ENCODE measurements at regions not wholly inside any gene's neighbourhood (a gene's known extent, or its start where the extent isn't known, plus 50 kb on each side); places are given as distances from the start of the nearest gene placed in this dataset.

DNA sequence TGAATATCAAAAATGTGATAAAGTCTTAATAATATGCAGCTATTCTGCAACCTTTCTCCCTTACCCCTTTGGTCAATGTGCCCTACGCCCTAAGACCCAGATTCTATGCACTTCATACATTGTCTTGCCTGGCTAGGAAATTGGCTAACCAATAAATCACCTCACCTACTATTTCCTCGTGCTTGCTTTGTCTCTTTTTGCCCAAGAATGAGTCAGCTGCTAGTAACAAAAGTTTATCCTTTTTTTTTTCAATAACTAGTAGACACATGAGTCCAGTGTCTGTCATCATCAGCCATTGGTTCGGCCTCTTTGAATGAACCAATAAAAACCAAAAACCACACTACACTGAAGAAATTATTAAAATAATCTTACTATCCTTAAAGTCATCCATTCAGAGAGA lies 387.1 kb downstream of the PPP3CA start:
- ATAC-seq = no peak
- no peaks in the 10 kb centered on the region for H3K27me3 ChIP-seq
- H3K36me3 ChIP-seq = no peaks in the 10 kb centered on the region
- H3K4me3 ChIP-seq = no peak overlapping the region
- H3K4me1 ChIP-seq = no peaks in the 10 kb centered on the region
- H3K9me3 ChIP-seq = no peaks in the 10 kb centered on the region
- TF ChIP-seq, protein P1, sequence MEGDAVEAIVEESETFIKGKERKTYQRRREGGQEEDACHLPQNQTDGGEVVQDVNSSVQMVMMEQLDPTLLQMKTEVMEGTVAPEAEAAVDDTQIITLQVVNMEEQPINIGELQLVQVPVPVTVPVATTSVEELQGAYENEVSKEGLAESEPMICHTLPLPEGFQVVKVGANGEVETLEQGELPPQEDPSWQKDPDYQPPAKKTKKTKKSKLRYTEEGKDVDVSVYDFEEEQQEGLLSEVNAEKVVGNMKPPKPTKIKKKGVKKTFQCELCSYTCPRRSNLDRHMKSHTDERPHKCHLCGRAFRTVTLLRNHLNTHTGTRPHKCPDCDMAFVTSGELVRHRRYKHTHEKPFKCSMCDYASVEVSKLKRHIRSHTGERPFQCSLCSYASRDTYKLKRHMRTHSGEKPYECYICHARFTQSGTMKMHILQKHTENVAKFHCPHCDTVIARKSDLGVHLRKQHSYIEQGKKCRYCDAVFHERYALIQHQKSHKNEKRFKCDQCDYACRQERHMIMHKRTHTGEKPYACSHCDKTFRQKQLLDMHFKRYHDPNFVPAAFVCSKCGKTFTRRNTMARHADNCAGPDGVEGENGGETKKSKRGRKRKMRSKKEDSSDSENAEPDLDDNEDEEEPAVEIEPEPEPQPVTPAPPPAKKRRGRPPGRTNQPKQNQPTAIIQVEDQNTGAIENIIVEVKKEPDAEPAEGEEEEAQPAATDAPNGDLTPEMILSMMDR (IDR thresholded peaks at IDR 0.05) = no peak
- intact Hi-C loops (cut with DNase I) = no loop called here
- H3K27ac ChIP-seq = no peak overlapping the region
- no peak for DNase-seq

DNA sequence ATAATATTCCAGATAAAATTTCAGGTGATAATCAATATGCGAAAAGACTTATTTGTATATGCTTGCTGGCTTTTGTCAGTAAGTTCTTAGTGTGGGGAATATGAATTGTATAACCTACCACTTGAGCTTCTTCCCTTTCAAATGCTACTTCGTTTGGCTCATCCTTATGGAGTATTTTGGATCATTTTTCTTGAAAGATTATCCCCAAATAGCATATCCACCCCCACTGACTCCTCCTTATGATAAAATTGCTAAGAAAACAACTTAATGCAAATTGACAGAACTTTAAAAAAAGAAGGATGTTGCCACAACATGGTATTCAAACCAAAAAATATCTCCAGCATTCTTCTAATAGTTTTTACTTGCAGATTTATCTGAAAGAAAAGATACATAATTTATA lies 393.3 kb downstream of the PPP3CA start:
- Histone ChIP-seq H3K4me3 (no peak overlapping the region), H3K27me3 (no peaks in the 10 kb centered on the region), H3K27ac (no peak overlapping the region), H3K4me1 (no peaks in the 10 kb centered on the region), H3K9me3 (no peaks in the 10 kb centered on the region), H3K36me3 (no peaks in the 10 kb centered on the region)
- intact Hi-C loops (cut with DNase I) = no loop called here
- no peak for ATAC-seq
- no peak for DNase-seq
- TF ChIP-seq, protein P1 (IDR thresholded peaks at IDR 0.05) = no peak

DNA sequence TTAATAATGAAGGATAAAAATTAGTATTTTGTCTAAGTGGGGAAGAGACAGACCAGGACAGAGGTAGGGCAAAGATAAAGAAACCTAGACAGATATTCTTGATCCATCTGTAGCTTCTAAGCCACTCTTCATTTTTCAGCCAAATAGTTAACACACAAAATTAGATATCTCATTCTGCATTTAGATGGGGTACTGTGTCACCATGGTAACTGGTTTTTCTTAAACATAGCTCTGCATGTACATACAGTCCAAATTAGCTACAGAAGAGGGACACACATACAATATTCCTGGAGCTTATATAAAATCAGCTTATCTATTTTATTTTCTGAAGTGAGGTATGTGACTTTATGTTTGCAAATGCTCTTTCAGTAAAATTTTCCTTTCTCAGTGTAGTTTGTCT lies 393.7 kb downstream of the PPP3CA start:
- no peak overlapping the region for H3K4me3 ChIP-seq
- ATAC-seq = no peak
- intact Hi-C loops (cut with DNase I) = no loop called here

DNA sequence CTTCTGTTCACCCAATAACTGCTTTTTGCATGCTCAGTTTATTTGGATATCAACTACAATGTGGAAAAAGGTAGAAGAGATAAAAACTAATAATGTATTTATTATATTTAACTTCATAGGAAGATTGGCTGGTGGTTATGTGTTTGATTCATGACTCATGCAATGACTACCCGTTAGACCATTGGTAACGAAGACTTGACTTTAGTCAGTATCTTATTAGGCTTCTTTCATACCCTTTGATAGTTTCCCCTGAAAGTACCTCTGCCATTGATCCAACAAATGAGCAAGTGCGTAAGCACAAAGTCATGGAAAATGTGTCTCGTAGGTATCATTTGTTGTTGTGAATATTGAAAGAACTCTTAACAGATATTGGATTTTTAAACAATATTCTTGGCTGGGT lies 394.7 kb downstream of the PPP3CA start:
- DNase-seq (no peak), ATAC-seq (no peak)
- H3K9me3 ChIP-seq = no peaks in the 10 kb centered on the region
- intact Hi-C loops (cut with DNase I) = no loop called here
- TF ChIP-seq, protein P1 (IDR thresholded peaks at IDR 0.05) = no peak
- H3K4me1 ChIP-seq = no peaks in the 10 kb centered on the region
- no peaks in the 10 kb centered on the region for H3K36me3 ChIP-seq
- no peak overlapping the region for H3K4me3 ChIP-seq
- H3K27ac ChIP-seq = no peak overlapping the region
- no peaks in the 10 kb centered on the region for H3K27me3 ChIP-seq

More for the DNA sequence above, 393.7 kb downstream of the PPP3CA start:
- no peaks in the 10 kb centered on the region for H3K9me3 ChIP-seq
- H3K27ac ChIP-seq = no peak overlapping the region
- no peaks in the 10 kb centered on the region for H3K4me1 ChIP-seq
- no peaks in the 10 kb centered on the region for H3K36me3 ChIP-seq
- no peak for DNase-seq
- no peaks in the 10 kb centered on the region for H3K27me3 ChIP-seq
- TF ChIP-seq, protein P1 (IDR thresholded peaks at IDR 0.05) = no peak

DNA sequence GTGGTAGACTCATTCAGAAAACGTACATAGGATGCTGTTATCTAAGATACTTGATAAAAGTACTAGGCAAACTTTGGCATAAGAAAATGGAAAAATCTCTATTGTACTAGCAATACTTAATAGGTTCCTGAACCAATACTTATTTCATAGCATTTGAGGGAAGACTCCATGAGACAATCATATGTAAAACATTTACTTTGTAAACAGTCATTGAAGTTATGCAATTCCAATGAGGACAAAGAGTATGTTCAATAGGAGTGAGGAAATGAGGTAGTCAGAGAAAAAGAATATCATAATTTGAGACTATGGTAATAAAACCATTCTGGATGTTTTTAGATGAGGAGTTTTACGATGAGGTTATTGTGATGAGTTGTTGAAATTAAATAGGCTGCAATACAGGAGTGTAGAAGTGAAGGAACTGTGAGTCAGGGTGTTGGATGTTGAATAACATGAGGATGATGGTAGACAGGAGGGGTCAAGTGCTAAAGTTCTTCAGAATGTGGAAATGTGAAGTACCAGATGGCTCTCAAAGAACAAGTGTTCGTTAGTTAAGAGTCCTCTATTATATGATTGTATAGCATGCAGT lies 397.9 kb downstream of the PPP3CA start:
- H3K27ac ChIP-seq = no peak overlapping the region
- no peak overlapping the region for H3K4me3 ChIP-seq
- TF ChIP-seq, protein P1 (IDR thresholded peaks at IDR 0.05) = no peak
- H3K4me1 ChIP-seq = no peaks in the 10 kb centered on the region
- H3K9me3 ChIP-seq = no peaks in the 10 kb centered on the region
- H3K36me3 ChIP-seq = no peaks in the 10 kb centered on the region
- no peaks in the 10 kb centered on the region for H3K27me3 ChIP-seq
- ATAC-seq = peak; percentile 32
- DNase-seq = no peak
- intact Hi-C loops (cut with DNase I) = no loop called here

Measured in left lung (tissue), 4 donors.